ENCODE measurements at regions not wholly inside any gene's neighbourhood (a gene's known extent, or its start where the extent isn't known, plus 50 kb on each side); places are given as distances from the start of the nearest gene placed in this dataset.

- no peak overlapping the region for H3K4me3 Mint-ChIP-seq
- no peak for DNase-seq (ENCODE audit: low read depth, low spot score)
- H3K27ac Mint-ChIP-seq (ENCODE audit: unreplicated experiment): no peak overlapping the region
- H3K36me3 Mint-ChIP-seq (ENCODE audit: low read depth): peaks cover 6% of the 10 kb centered on the region
- H3K9me3 Mint-ChIP-seq: no peaks in the 10 kb centered on the region
- TF ChIP-seq CTCF (conservative IDR thresholded peaks at IDR 0.05): no peak
- no peaks in the 10 kb centered on the region for H3K27me3 Mint-ChIP-seq (ENCODE audit: low read depth)
- peaks cover 24% of the 10 kb centered on the region for H3K4me1 Mint-ChIP-seq
These were observed 112.1 kb downstream of the NCOR2 start for GRCh38 chr12:124455336-124455735.

- no peak for TF ChIP-seq CTCF (conservative IDR thresholded peaks at IDR 0.05)
- no peak overlapping the region for H3K27ac Mint-ChIP-seq (ENCODE audit: unreplicated experiment)
- H3K4me1 Mint-ChIP-seq: peaks cover 22% of the 10 kb centered on the region
- peak overlapping the region; percentile 4 for H3K4me3 Mint-ChIP-seq
- H3K36me3 Mint-ChIP-seq (ENCODE audit: low read depth): peaks cover 3% of the 10 kb centered on the region
- no peak for DNase-seq (ENCODE audit: low read depth, low spot score)
- no peaks in the 10 kb centered on the region for H3K9me3 Mint-ChIP-seq
- H3K27me3 Mint-ChIP-seq (ENCODE audit: low read depth): no peaks in the 10 kb centered on the region
These were observed 112.7 kb downstream of the NCOR2 start for GRCh38 chr12:124454735-124455134.

- Mint-ChIP-seq H3K9me3 (no peaks in the 10 kb centered on the region), H3K4me1 (peaks cover 19% of the 10 kb centered on the region), H3K27me3 (ENCODE audit: low read depth) (no peaks in the 10 kb centered on the region), H3K4me3 (no peak overlapping the region), H3K27ac (ENCODE audit: unreplicated experiment) (no peak overlapping the region), H3K36me3 (ENCODE audit: low read depth) (no peaks in the 10 kb centered on the region)
- no peak for TF ChIP-seq CTCF (conservative IDR thresholded peaks at IDR 0.05)
- no peak for DNase-seq (ENCODE audit: low read depth, low spot score)
These were observed 113.1 kb downstream of the NCOR2 start for GRCh38 chr12:124454352-124454725.

GRCh38 chr12:124453419-124454351 lies 113.7 kb downstream of the NCOR2 start:
- H3K4me1 Mint-ChIP-seq: peaks cover 13% of the 10 kb centered on the region
- DNase-seq (ENCODE audit: low read depth, low spot score): no peak
- no peaks in the 10 kb centered on the region for H3K9me3 Mint-ChIP-seq
- H3K27me3 Mint-ChIP-seq (ENCODE audit: low read depth): no peaks in the 10 kb centered on the region
- H3K27ac Mint-ChIP-seq (ENCODE audit: unreplicated experiment): no peak overlapping the region
- TF ChIP-seq CTCF (conservative IDR thresholded peaks at IDR 0.05): no peak
- no peak overlapping the region for H3K4me3 Mint-ChIP-seq
- H3K36me3 Mint-ChIP-seq (ENCODE audit: low read depth): no peaks in the 10 kb centered on the region

GRCh38 chr12:124452576-124453331 lies 114.7 kb downstream of the NCOR2 start:
- Mint-ChIP-seq H3K4me1 (peaks cover 13% of the 10 kb centered on the region), H3K9me3 (no peaks in the 10 kb centered on the region), H3K36me3 (ENCODE audit: low read depth) (no peaks in the 10 kb centered on the region), H3K27me3 (ENCODE audit: low read depth) (no peaks in the 10 kb centered on the region), H3K4me3 (no peak overlapping the region), H3K27ac (ENCODE audit: unreplicated experiment) (no peak overlapping the region)
- no peak for DNase-seq (ENCODE audit: low read depth, low spot score)
- TF ChIP-seq CTCF (conservative IDR thresholded peaks at IDR 0.05): no peak

Data from neural crest cell (in vitro differentiated cells).